Adrenal gland (tissue), 5 donors: ENCODE measurements at regions not wholly inside any gene's neighbourhood (a gene's known extent, or its start where the extent isn't known, plus 50 kb on each side); places are given as distances from the start of the nearest gene placed in this dataset.

Source experiments
- CTCF ChIP-seq, 6 experiments: fragments of 450-650 bp in 4 of 6; fragments of 200-600 bp in 2 of 6; sonication (generic) in 1 of 6; IDR thresholded peaks; 1 replicate in 5 of 6; 2 replicates in 1 of 6; pipeline versions ENCODE4 v1.5.1 to v1.8.0; 2016 to 2021; ENCODE audit warnings: antibody characterized with exemption in 6 of 6, mild to moderate bottlenecking in 2 of 6, moderate library complexity in 1 of 6
- POLR2A ChIP-seq, 2 donors: fragments of 450-650 bp; IDR thresholded peaks; one replicate each; pipeline ENCODE4 v1.6.1; 2017; ENCODE audit warnings: antibody characterized with exemption in 2 of 2, mild to moderate bottlenecking in 2 of 2, moderate library complexity in 1 of 2
- donor health status: DM: no; HTN: no; CAD: no.

- TF ChIP-seq CTCF (IDR thresholded peaks at IDR 0.05) (no peak), POLR2A (IDR thresholded peaks at IDR 0.05) (no peak)
Measured at GRCh38 chr10:94146313-94146712, 152.6 kb downstream of the PLCE1 start.
